Heart right ventricle (tissue), 16 donors: ENCODE measurements at regions not wholly inside any gene's neighbourhood (a gene's known extent, or its start where the extent isn't known, plus 50 kb on each side); places are given as distances from the start of the nearest gene placed in this dataset.

Experiments
- ATAC-seq, 8 donors: fragments of 200-7000 bp; cut with Tn5 transposase; one replicate each; pipeline ENCODE4 v1.9.1; 2020; ENCODE audit warnings: mild to moderate bottlenecking in 8 of 8, moderate library complexity in 8 of 8, moderate number of reproducible peaks in 1 of 8
- DNase-seq, 2 donors: peaks; one replicate each; pipeline ENCODE4 v3.0.0-alpha.2; 2020
- H3K27ac ChIP-seq, 10 donors: fragments of 200-600 bp; sonication (generic) in 2 of 10; one replicate each; pipeline versions ENCODE4 v1.5.0 to v1.8.0; 2020 to 2022; ENCODE audit warnings: mild to moderate bottlenecking in 3 of 10
- H3K27me3 ChIP-seq, 7 donors: fragments of 200-600 bp; one replicate each; pipeline ENCODE4 v1.8.0; 2021 to 2022; ENCODE audit warnings: mild to moderate bottlenecking in 2 of 7
- H3K36me3 ChIP-seq, 9 donors: fragments of 200-600 bp; sonication (generic) in 1 of 9; one replicate each; pipeline versions ENCODE4 v1.5.0 to v1.8.0; 2020 to 2022; ENCODE audit warnings: mild to moderate bottlenecking in 2 of 9
- H3K4me1 ChIP-seq, 9 donors: fragments of 200-600 bp; sonication (generic) in 1 of 9; one replicate each; pipeline versions ENCODE4 v1.5.0 to v1.8.0; 2020 to 2022; ENCODE audit warnings: mild to moderate bottlenecking in 4 of 9
- H3K4me3 ChIP-seq, 10 donors: fragments of 200-600 bp; sonication (generic) in 2 of 10; one replicate each; pipeline versions ENCODE4 v1.5.0 to v1.8.0; 2020 to 2022; ENCODE audit warnings: mild to moderate bottlenecking in 7 of 10, moderate library complexity in 2 of 10
- H3K9me3 ChIP-seq, 11 donors: fragments of 200-600 bp in 10 of 11; sonication (generic) in 2 of 11; one replicate each; pipeline versions ENCODE4 v1.5.0 to v1.8.0; 2013 to 2022; ENCODE audit warnings: mild to moderate bottlenecking in 2 of 11, control low read depth in 1 of 11, moderate library complexity in 1 of 11
- CTCF ChIP-seq, 9 donors: fragments of 200-600 bp; sonication (generic) in 2 of 9; IDR thresholded peaks; one replicate each; pipeline versions ENCODE4 v1.5.0 to v1.8.0; 2021 to 2022; ENCODE audit warnings: antibody characterized with exemption in 9 of 9, mild to moderate bottlenecking in 5 of 9, moderate library complexity in 1 of 9
- WGBS, 2 donors: extraction: QIAGEN DNeasy Blood & Tissue Kit; methylation state at CpG; one replicate each; pipeline ENCODE4 v1.1.7; 2013; ENCODE audit warnings: inconsistent platforms in 1 of 2; 5-methylcytosine and 5-hydroxymethylcytosine counted together
- intact Hi-C, 10 donors: fragments of 100-400 bp; cut with DNase I; formaldehyde crosslinking; loops; one replicate each; pipeline versions ENCODE4 v1.11.1 to v1.14.2; 2022
- donor health status: Arrhythmogenic right ventricular cardiomyopathy.
- donor health status: ischemic (EF 13 %, LVEDD 7.1; RV severe dilation, severe dysfunction).
- donor health status: healthy with polysubstance abuse.
- donor health status: DM: no; HTN: yes; CAD: no.
- donor health status: DM: no; HTN: no; CAD: no.
- donor health status: ischemic (EF 25% LVEDD 6.9; RV normal size, moderate dysfunction).
- donor health status: ischemic (EF 25% LVEDD 5.7; RV mildly dilated, moderate dysfunction).
- donor health status: healthy.
- donor health status: DM: yes; HTN: yes; CAD: no.
- donor health status: Ischemic cardiomyopathy.
- donor health status: ischemic (EF 35%, LVEDD 5.7; RV mildly dilated, moderate dysfunction).
- donor health status: nonischemic (EF 11% LVEDD 7.7; RV severe dilation, severe dysfunction).
- donor health status: DM: yes; HTN: yes; CAD: no.
- donor health status: PGD.
- donor health status: ischemic (EF 29% LVEDD 5.4; RV normal size, mild dysfunction).
- donor health status: nonischemic (EF 23%, LVEDD 6.1; RV moderate dilation, normal function).

- TF ChIP-seq CTCF (IDR thresholded peaks at IDR 0.05): no peak
- intact Hi-C loops: no loop called here
- Histone ChIP-seq H3K27ac (no peak overlapping the region), H3K27me3 (peaks cover 0 to 10% (median 6%) of the 10 kb centered on the region in 7 donors), H3K4me1 (peaks cover 0 to 9% (median 0%) of the 10 kb centered on the region in 9 donors), H3K4me3 (no peak overlapping the region), H3K36me3 (no peaks in the 10 kb centered on the region), H3K9me3 (peaks cover 0 to 1% (median 0%) of the 10 kb centered on the region in 11 donors)
- no peak for ATAC-seq
- WGBS, 2 donors: 87% methylated on average over 7 of the region's 7 CpGs
- no peak for DNase-seq
These were observed 223.2 kb upstream of the RAB6C start for GRCh38 chr2:129756276-129756675.

GRCh38 chr2:129757366-129757914 lies 222.0 kb upstream of the RAB6C start:
- 81 to 83% methylated on average over 9 of the region's 9 CpGs for WGBS, 2 donors
- intact Hi-C loops: no loop called here
- no peak for DNase-seq

GRCh38 chr2:129757915-129758783 lies 221.3 kb upstream of the RAB6C start:
- peak overlapping the region in 5 of 10 donors; percentile 1 to 70 (median 16) for H3K27ac ChIP-seq
- peak overlapping the region in 9 of 10 donors; percentile 12 to 52 (median 41) for H3K4me3 ChIP-seq
- no peaks in the 10 kb centered on the region for H3K9me3 ChIP-seq
- DNase-seq (no peak), ATAC-seq (peak in 4 of 8 donors; percentile 31 to 72 (median 57))
- peaks cover 0 to 10% (median 4%) of the 10 kb centered on the region in 7 donors for H3K27me3 ChIP-seq
- intact Hi-C loops: no loop called here
- peaks cover 0 to 9% (median 0%) of the 10 kb centered on the region in 9 donors for H3K4me1 ChIP-seq
- no peak for TF ChIP-seq CTCF (IDR thresholded peaks at IDR 0.05)
- WGBS, 2 donors: 34 to 36% methylated on average over 15 of the region's 15 CpGs
- no peaks in the 10 kb centered on the region for H3K36me3 ChIP-seq

More at GRCh38 chr2:129757366-129757914, 222.0 kb upstream of the RAB6C start:
- Histone ChIP-seq H3K36me3 (no peaks in the 10 kb centered on the region), H3K4me1 (peaks cover 0 to 9% (median 0%) of the 10 kb centered on the region in 9 donors), H3K27ac (no peak overlapping the region), H3K27me3 (peaks cover 0 to 10% (median 6%) of the 10 kb centered on the region in 7 donors), H3K4me3 (no peak overlapping the region), H3K9me3 (no peaks in the 10 kb centered on the region)
- TF ChIP-seq CTCF (IDR thresholded peaks at IDR 0.05): no peak
- no peak for ATAC-seq

- peak in 1 of 2 donors; percentile 23 for DNase-seq
- peak; percentile 36 to 78 (median 56) for ATAC-seq
- Histone ChIP-seq H3K36me3 (no peaks in the 10 kb centered on the region), H3K4me1 (peaks cover 0 to 9% (median 0%) of the 10 kb centered on the region in 9 donors), H3K27ac (peak overlapping the region in 4 of 10 donors; percentile 1 to 70 (median 20)), H3K4me3 (peak overlapping the region in 9 of 10 donors; percentile 12 to 52 (median 41)), H3K9me3 (no peaks in the 10 kb centered on the region), H3K27me3 (peaks cover 0 to 10% (median 0%) of the 10 kb centered on the region in 7 donors)
- no peak for TF ChIP-seq CTCF (IDR thresholded peaks at IDR 0.05)
- intact Hi-C loops: no loop called here
- WGBS, 2 donors: 60 to 61% methylated on average over 14 of the region's 14 CpGs
These were observed 220.5 kb upstream of the RAB6C start for GRCh38 chr2:129758784-129759471.
